OCI-LY7 (cell line): ENCODE measurements at regions not wholly inside any gene's neighbourhood (a gene's known extent, or its start where the extent isn't known, plus 50 kb on each side); places are given as distances from the start of the nearest gene placed in this dataset.

Source experiments
- BruUV-seq: library from RNA; stranded (reverse); fragments of 400-500 nt; replicated peaks from 2 replicates; lab custom pipeline; 2021; lab: Mats Ljungman, UMichigan
- CTCF ChIA-PET: fragments of 300-600 bp; sonication (Branson Sonifier 250); formaldehyde crosslinking; loops from one replicate; lab custom pipeline; 2022; ENCODE audit warnings: antibody characterized with exemption; ENCODE audit not compliant: unreplicated experiment; lab: Charles Lee
- POLR2A ChIA-PET: fragments of 300-600 bp; sonication (Branson Sonifier 250); formaldehyde crosslinking; loops from one replicate; lab custom pipeline; 2022; ENCODE audit warnings: antibody characterized with exemption; lab: Charles Lee
- DNase-seq: peaks from one replicate; pipeline ENCODE4 v3.0.0-alpha.2; 2015; ENCODE audit warnings: low spot score
- H2AFZ ChIP-seq: fragments of 200-600 bp; sonication (generic), shearing (Covaris generic); 2 replicates; pipeline ENCODE4 v1.6.1; 2014; ENCODE audit warnings: mild to moderate bottlenecking, antibody characterized with exemption, low read length, moderate library complexity
- H3K27ac ChIP-seq: fragments of 200-600 bp; sonication (generic); 2 replicates; pipeline ENCODE4 v1.5.1; 2014; ENCODE audit warnings: mixed run types, low read depth, mild to moderate bottlenecking, moderate library complexity, low read length, inconsistent platforms; ENCODE audit not compliant: poor library complexity, severe bottlenecking
- H3K36me3 ChIP-seq: fragments of 200-600 bp; sonication (generic); 2 replicates; pipeline ENCODE4 v1.6.1; 2014; ENCODE audit warnings: mild to moderate bottlenecking, antibody characterized with exemption, low read length, moderate library complexity, mixed read lengths; ENCODE audit not compliant: insufficient read depth
- H3K4me1 ChIP-seq: fragments of 200-600 bp; sonication (generic); 2 replicates; pipeline ENCODE4 v1.5.1; 2014; ENCODE audit warnings: mild to moderate bottlenecking, low read length; ENCODE audit not compliant: insufficient read depth, poor library complexity, severe bottlenecking
- H3K4me2 ChIP-seq: fragments of 200-600 bp; sonication (generic); 2 replicates; pipeline ENCODE4 v1.6.1; 2014; ENCODE audit warnings: mild to moderate bottlenecking, low read length
- H3K4me3 ChIP-seq: fragments of 200-600 bp; sonication (generic); 2 replicates; pipeline ENCODE4 v1.5.1; 2014; ENCODE audit warnings: mild to moderate bottlenecking, low read depth, low read length; ENCODE audit not compliant: poor library complexity, severe bottlenecking
- H3K79me2 ChIP-seq: fragments of 200-600 bp; sonication (generic); 2 replicates; pipeline ENCODE4 v1.6.1; 2016; ENCODE audit warnings: low read depth, mild to moderate bottlenecking, low read length, moderate library complexity, mixed read lengths; ENCODE audit not compliant: insufficient read depth
- H3K9me2 ChIP-seq: fragments of 200-600 bp; sonication (generic); 2 replicates; pipeline ENCODE4 v1.6.1; 2016; ENCODE audit warnings: mild to moderate bottlenecking, low read length, mixed read lengths; ENCODE audit not compliant: insufficient read depth
- H3K9me3 ChIP-seq: fragments of 200-600 bp; sonication (generic); 2 replicates; pipeline ENCODE4 v1.6.1; 2014; ENCODE audit warnings: mild to moderate bottlenecking, mixed run types, low read length, mixed read lengths
- H4K20me1 ChIP-seq: fragments of 200-600 bp; sonication (generic); 2 replicates; pipeline ENCODE4 v1.6.1; 2014; ENCODE audit warnings: mild to moderate bottlenecking, antibody characterized with exemption, low read length, moderate library complexity, mixed read lengths; ENCODE audit not compliant: insufficient read depth
- EZH2phosphoT487 ChIP-seq: fragments of 200-600 bp; sonication (generic); IDR thresholded peaks from 2 replicates; pipeline ENCODE4 v1.6.1; 2018; ENCODE audit warnings: low read depth, borderline replicate concordance, mild to moderate bottlenecking, mixed run types, antibody characterized with exemption, low read length, moderate library complexity, mixed read lengths
- intact Hi-C: fragments of 100-400 bp; cut with micrococcal nuclease; formaldehyde crosslinking; loops from one replicate; pipeline ENCODE4 v1.10.0; 2022; ENCODE audit not compliant: unreplicated experiment
- TF ChIP-seq, protein P1 (sequence below): fragments of 200-600 bp; sonication (generic); conservative IDR thresholded peaks from 2 replicates; pipeline ENCODE4 v1.5.1; 2014; ENCODE audit warnings: mild to moderate bottlenecking, antibody characterized with exemption, low read length, moderate library complexity, mixed read lengths

DNA sequence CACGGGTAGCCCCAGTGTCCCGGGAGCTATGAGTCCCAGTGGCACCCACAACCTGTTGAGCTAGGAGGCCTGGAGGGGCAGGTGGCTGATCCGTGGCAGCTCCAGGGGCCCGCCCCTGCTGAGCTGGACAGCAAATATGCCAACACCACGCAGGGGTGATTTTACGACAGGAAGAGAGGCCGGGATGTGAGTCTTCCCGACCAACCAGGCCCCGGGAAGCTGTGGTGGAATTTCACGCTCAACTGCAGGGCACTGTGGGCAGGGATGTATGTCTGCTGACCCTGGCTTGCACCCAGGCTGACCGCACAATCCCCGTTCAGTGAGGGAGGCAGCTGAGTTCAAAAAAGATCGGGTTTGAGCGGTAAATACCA, 183.9 kb downstream of the ERMARD start:
- POLR2A ChIA-PET = no interaction called here

DNA sequence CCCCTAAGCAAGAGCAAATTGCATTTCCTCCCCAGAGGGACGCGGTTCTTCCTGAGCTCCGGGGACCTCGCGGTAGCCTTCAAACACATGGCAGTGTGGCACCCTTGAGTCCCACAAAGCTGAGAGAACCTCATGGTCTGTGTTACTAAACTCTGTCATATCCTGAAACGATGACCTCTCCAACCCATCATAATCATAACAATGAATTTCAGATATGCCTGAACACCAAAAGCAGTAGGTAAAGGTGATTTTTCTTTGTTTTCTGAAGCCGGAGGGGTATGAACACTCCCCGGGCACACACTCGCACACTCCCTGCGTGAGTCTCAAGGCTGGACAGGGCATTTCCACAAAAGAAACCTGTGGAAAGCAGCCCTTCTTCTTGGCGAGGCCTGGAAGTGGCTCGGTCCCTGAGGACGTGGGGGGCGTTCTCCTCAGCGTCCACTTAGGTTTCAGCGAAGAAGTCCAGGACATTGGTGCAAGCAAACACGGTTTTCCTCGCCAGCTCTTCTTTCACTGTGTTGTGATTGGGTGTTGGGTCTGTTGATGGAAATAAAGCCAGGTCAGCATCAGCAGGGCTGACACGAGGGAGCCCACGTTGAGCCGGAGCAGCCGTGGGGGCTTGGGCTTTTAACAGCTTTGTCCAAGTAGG, 183.4 kb downstream of the ERMARD start:
- CTCF ChIA-PET = no interaction called here
- no TSS peak for BruUV-seq
- Histone ChIP-seq H3K4me3 (no peak overlapping the region), H3K9me2 (no peaks in the 10 kb centered on the region), H3K4me2 (no peak overlapping the region), H3K36me3 (no peaks in the 10 kb centered on the region), H4K20me1 (no peaks in the 10 kb centered on the region), H3K27ac (no peak overlapping the region), H3K79me2 (no peaks in the 10 kb centered on the region), H3K4me1 (no peaks in the 10 kb centered on the region), H3K9me3 (no peaks in the 10 kb centered on the region), H2AFZ (no peak overlapping the region)
- TF ChIP-seq, protein P1, sequence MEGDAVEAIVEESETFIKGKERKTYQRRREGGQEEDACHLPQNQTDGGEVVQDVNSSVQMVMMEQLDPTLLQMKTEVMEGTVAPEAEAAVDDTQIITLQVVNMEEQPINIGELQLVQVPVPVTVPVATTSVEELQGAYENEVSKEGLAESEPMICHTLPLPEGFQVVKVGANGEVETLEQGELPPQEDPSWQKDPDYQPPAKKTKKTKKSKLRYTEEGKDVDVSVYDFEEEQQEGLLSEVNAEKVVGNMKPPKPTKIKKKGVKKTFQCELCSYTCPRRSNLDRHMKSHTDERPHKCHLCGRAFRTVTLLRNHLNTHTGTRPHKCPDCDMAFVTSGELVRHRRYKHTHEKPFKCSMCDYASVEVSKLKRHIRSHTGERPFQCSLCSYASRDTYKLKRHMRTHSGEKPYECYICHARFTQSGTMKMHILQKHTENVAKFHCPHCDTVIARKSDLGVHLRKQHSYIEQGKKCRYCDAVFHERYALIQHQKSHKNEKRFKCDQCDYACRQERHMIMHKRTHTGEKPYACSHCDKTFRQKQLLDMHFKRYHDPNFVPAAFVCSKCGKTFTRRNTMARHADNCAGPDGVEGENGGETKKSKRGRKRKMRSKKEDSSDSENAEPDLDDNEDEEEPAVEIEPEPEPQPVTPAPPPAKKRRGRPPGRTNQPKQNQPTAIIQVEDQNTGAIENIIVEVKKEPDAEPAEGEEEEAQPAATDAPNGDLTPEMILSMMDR = no peak
- TF ChIP-seq EZH2phosphoT487 = no peak
- POLR2A ChIA-PET = no interaction called here
- DNase-seq = no peak
- intact Hi-C loops = no loop called here

More for the DNA sequence above, 183.9 kb downstream of the ERMARD start:
- DNase-seq = no peak
- H3K79me2 ChIP-seq = no peaks in the 10 kb centered on the region
- intact Hi-C loops = no loop called here
- no peak overlapping the region for H3K27ac ChIP-seq
- no peaks in the 10 kb centered on the region for H3K36me3 ChIP-seq
- TF ChIP-seq, protein P1 = no peak
- no peak for TF ChIP-seq EZH2phosphoT487
- H3K4me2 ChIP-seq = no peak overlapping the region
- H3K9me3 ChIP-seq = no peaks in the 10 kb centered on the region
- no peak overlapping the region for H3K4me3 ChIP-seq
- BruUV-seq = no TSS peak
- H3K4me1 ChIP-seq = no peaks in the 10 kb centered on the region
- no peaks in the 10 kb centered on the region for H3K9me2 ChIP-seq
- no peak overlapping the region for H2AFZ ChIP-seq
- CTCF ChIA-PET = no interaction called here
- no peaks in the 10 kb centered on the region for H4K20me1 ChIP-seq

DNA sequence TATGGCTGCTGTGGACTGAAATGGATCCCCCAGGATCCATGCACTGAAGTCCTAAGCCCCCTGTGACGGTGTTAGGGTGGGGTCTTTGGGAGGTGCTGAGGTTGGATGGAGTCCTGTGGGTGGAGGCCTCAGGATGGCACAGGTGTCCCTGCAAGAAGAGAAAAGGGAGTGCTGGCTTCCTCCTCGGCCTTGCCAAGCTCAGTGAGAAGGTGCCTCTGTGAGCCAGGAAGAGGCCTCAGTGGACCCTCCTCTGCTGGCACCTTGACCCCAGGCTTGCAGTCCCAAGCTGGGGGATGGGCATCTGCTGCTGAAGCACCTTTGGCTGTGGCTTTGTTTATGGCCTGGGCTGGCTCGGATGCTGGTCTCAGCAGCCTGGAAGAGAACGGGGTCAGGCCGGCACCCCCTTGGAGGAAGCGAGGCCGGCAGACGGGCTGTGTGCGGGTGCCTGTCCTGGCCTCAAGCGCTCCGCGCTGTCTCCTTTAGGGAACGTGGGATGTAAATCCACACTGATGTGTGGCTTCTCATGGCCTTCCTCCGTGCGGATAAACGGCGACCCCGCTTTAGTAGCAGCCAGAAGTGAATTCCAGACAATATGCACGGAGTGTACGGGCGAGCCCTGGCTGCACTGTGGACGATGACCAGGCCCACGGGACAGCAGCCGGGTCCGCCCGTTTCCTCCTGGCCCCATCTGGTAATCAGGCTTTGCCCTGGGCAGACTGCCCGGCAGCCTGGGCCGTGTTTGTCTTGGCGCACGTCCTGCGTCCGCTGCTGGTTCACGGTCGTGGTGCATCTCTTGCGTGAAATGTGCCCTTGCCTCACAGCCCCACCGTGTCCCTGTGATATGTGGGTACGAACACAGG, 182.6 kb downstream of the ERMARD start:
- Histone ChIP-seq H3K4me1 (no peaks in the 10 kb centered on the region), H3K4me2 (no peak overlapping the region), H3K36me3 (no peaks in the 10 kb centered on the region), H3K27ac (no peak overlapping the region), H3K9me3 (no peaks in the 10 kb centered on the region), H3K9me2 (no peaks in the 10 kb centered on the region), H3K4me3 (no peak overlapping the region), H3K79me2 (no peaks in the 10 kb centered on the region), H2AFZ (no peak overlapping the region), H4K20me1 (no peaks in the 10 kb centered on the region)
- no peak for DNase-seq
- CTCF ChIA-PET = no interaction called here
- TF ChIP-seq, protein P1 = no peak
- no peak for TF ChIP-seq EZH2phosphoT487
- intact Hi-C loops = no loop called here
- no TSS peak for BruUV-seq
- POLR2A ChIA-PET = no interaction called here
